GM21786 (cell line): ENCODE measurements at regions not wholly inside any gene's neighbourhood (a gene's known extent, or its start where the extent isn't known, plus 50 kb on each side); places are given as distances from the start of the nearest gene placed in this dataset.
"Not testable (repeated sequence)": the region's sequence is repeated elsewhere in the genome, so short reads cannot be mapped to it uniquely, and the experiment has no call there.

ENCODE experiments used
- ATAC-seq: cut with Tn5 transposase; IDR thresholded peaks from one replicate; pipeline ENCODE4 v1.9.1; 2021; ENCODE audit not compliant: unreplicated experiment

GRCh38 chr3:30458376-30459171 lies 147.8 kb upstream of the TGFBR2 start:
- no peak for ATAC-seq

- no peak for ATAC-seq
Observed at GRCh38 chr3:30461311-30461710, 145.1 kb upstream of the TGFBR2 start.

- ATAC-seq: no peak
Observed at GRCh38 chr3:30462721-30463470, 143.5 kb upstream of the TGFBR2 start.

- ATAC-seq: no peak
Observed at GRCh38 chr3:30464381-30464780, 142.0 kb upstream of the TGFBR2 start.

- no peak for ATAC-seq
Observed at GRCh38 chr3:30465454-30465853, 140.9 kb upstream of the TGFBR2 start.

- no peak for ATAC-seq
Observed at GRCh38 chr3:30467596-30468238, 138.7 kb upstream of the TGFBR2 start.

DNA sequence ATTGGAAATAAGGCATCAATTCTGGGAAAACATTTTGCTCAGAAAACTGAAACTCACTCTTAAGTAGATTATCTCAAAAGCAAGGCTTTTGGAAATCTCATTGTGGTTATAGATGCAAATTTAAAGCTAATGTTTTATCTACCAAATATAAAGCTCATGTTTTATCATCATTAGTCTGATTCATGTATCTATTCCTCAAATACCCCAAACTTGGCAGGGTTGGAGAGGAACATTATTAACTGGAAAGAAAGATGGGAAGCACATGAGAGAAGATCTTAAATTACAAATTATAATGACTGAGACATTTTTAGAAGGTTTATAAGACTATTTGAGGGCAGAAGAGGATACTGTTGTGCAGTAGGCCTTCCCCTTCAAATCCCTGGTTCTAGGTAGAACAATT lies 137.3 kb upstream of the TGFBR2 start:
- ATAC-seq: no peak

DNA sequence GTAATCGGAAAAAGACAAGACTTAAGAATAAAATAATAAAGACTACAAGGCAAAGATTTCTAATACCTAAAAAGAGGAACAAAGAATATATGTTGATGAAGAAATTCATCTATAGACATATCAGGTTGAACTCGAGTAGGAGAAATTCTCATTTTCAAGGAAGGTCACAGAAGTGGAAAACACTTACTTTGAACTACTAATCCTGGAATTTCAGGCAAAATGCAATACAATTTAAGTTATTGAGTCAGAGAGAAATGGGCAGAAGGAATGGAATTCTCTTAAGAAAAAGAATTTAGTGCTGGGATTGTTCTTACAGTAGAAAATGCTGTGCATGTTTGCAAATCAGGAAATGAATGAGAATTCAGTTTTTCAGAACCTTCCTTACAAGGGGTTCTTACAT lies 135.9 kb upstream of the TGFBR2 start:
- no peak for ATAC-seq

- ATAC-seq: no peak
Observed at GRCh38 chr3:30471066-30471465, 135.3 kb upstream of the TGFBR2 start.

GRCh38 chr3:30471796-30472489 lies 134.5 kb upstream of the TGFBR2 start:
- no peak for ATAC-seq

- no peak for ATAC-seq
Observed at GRCh38 chr3:30473374-30474051, 132.9 kb upstream of the TGFBR2 start.

DNA sequence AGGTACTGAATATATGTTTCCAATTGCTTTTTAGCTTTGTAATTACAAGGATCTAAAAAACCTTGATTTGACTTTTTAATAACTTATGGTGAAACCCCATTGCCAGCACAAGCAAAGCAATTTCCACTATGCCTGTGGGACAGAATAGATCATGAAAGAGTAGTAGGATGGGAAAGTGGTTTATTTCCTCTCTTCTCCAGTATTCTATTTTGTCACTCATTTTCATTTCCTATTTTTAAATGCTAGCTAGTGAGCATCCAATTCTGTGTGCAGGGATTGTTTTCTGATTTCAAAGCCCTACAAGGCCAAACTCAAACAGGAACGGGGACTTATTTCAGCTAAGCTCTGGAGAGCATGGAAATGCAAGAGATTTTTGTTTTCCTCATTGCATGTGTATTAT lies 132.0 kb upstream of the TGFBR2 start:
- no peak for ATAC-seq

GRCh38 chr3:30475038-30475808 lies 131.2 kb upstream of the TGFBR2 start:
- peak; percentile 92 for ATAC-seq

GRCh38 chr3:30475809-30476178 lies 130.6 kb upstream of the TGFBR2 start:
- ATAC-seq: no peak

DNA sequence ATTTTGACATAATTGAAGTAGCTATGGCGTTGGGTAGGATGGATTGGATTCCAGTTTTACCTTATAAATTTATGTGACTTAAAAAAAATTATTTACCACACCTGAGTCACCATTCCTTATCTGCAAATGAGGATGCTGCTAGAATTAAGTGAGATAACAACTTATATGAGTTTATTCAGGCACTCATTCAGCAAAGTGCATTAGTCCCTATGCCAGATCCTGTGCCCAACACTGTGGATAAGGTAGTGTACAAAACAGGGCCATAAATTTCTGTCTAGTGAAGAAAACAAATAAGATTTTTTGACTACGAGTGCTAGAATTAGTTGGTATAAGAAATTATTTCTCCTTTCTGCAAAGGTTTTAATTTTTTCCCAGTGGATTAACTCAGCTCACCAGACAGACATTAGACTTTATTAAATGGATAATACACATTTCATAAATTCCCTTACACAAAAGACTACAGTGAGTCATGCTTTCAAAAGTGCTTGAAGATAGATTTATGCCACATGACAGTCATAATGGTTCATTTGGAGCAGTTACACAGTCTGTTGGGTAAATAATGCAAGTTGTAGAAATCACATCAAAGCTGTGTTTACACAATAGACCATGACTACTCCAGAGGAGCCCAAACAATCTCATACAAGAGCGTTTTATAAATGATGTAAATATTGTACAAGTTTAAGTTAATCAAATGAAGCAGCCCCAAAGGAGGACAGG lies 129.9 kb upstream of the TGFBR2 start:
- ATAC-seq: no peak

DNA sequence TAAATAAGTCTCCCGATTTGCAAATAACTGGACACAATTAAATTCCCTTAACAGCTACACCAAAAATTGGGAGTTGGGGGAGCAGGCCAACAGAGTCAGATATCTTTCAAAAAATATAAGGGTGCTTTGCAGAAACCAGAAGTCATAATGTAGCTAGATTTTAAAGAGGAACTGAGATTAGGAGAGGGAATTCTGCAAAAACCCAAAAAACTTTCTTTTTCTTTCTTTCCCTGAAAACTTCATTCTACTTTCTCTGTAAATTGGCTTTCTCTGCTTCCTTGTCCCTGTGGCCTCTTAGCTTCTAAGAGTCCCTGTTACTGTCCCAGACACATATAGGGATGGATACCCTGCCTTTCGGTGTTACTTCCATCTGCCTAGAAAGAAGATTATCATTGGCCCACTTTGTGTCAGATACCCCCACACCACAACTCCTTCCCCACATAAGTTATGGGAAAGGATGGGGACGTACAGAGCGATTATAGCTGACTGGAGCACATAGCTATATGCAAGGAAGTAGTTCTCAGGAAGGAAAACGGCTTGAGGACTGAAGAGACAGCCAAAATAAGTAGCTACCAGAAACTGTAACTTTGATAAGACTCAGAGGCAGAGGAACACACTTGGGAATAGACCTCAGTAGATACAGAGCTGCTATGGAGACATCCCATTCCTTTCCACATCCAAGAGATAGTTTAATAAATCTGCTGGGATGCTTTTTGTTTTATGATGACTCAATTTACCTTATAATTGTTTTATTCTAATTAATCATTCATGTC lies 129.1 kb upstream of the TGFBR2 start:
- ATAC-seq: no peak

DNA sequence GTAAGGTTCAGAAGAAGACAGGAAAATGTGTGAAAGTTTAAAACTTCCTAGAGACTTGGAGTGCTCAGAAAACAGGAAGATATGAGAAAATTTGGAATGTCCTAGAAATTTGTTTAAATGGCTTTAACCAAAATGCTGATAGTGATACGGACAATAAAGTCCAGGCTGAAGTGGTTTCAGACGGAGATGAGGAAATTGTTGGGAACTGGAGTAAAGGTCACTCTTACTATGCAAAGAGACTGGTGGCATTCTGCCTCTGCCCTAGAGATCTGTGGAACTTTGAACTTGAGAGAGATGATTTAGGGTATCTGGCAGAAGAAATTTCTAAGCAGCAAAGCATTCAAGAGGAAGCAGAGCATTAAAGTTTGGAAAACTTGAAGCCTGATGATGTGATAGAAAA lies 126.7 kb upstream of the TGFBR2 start:
- not testable (repeated sequence) for ATAC-seq

DNA sequence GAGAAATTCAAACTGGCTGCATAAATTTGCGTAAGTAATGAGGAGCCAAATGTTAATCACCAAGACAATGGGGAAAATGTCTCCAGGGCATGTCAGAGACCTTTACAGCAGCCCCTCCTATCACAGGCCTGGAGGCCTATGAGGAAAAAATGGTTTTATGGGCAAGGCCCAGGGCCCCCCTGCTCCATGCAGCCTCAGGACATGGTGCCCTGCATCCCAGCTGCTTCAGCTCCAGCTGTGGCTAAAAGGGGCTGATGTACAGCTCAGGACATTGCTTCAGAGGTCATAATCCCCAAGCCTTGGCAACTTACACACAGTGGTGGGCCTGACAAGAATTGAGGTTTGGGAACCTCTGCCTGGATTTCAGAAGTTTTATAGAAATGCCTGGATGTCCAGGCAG lies 126.2 kb upstream of the TGFBR2 start:
- ATAC-seq: not testable (repeated sequence)

DNA sequence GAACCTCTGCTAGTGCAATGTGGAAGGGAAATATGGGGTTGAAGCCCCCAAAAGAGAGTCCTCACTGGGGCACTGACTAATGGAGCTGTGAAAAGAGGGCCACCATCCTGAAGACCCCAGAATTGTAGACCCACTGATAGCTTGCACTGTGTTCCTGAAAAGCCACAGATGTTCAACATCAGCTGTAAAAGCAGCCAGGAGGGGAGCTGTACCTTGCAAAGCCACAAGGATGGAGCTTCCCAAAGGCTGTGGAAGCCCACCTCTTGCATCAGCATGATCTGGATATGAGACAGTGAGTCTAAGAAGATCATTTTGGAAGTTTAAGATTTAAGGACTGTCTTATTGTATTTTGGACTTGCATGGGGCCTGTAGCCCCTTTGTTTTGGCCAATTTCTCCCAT lies 125.8 kb upstream of the TGFBR2 start:
- ATAC-seq: no peak
